ENCODE measurements at regions not wholly inside any gene's neighbourhood (a gene's known extent, or its start where the extent isn't known, plus 50 kb on each side); places are given as distances from the start of the nearest gene placed in this dataset.

- H2AFZ ChIP-seq = no peak overlapping the region
- Mint-ChIP-seq H3K4me3 (no peak overlapping the region), H3K36me3 (ENCODE audit: low read depth) (no peaks in the 10 kb centered on the region), H3K9me3 (no peaks in the 10 kb centered on the region; the same call in 2 of the 3 replicates), H3K27me3 (ENCODE audit: insufficient read depth, low read depth, poor library complexity) (no peaks in the 10 kb centered on the region), H3K27ac (no peak overlapping the region), H3K4me1 (peaks cover 6% of the 10 kb centered on the region)
- H3K9me2 ChIP-seq (ENCODE audit: insufficient read depth) = no peaks in the 10 kb centered on the region
- H3K4me2 ChIP-seq = no peak overlapping the region
- no peaks in the 10 kb centered on the region for H4K20me1 ChIP-seq (replicated peaks; ENCODE audit: insufficient read depth)
- H3K79me2 ChIP-seq (replicated peaks; ENCODE audit: insufficient read depth) = no peaks in the 10 kb centered on the region
- no peaks in the 10 kb centered on the region for H3K4me1 ChIP-seq (ENCODE audit: insufficient read depth)
- no peak overlapping the region for H3K27ac ChIP-seq (ENCODE audit: low read depth)
- DNase-seq (ENCODE audit: low spot score) = no peak
- no peaks in the 10 kb centered on the region for H3K36me3 ChIP-seq (ENCODE audit: insufficient read depth)
- TF ChIP-seq CTCF (conservative IDR thresholded peaks at IDR 0.05; ENCODE audit: low read depth in 2 of 2) = no peak
- TF ChIP-seq NANOG (IDR thresholded peaks at IDR 0.05; ENCODE audit: borderline replicate concordance) = no peak
- TF ChIP-seq ZNF331 (CRISPR knock-in tag; IDR thresholded peaks at IDR 0.05; ENCODE audit: low read depth) = no peak
- TF ChIP-seq ZNF114 (CRISPR knock-in tag; IDR thresholded peaks at IDR 0.05) = no peak
- TF ChIP-seq POLR2AphosphoS5 (IDR thresholded peaks at IDR 0.05; ENCODE audit: low read depth) = no peak
- TF ChIP-seq JUNB (IDR thresholded peaks at IDR 0.05; ENCODE audit: unreplicated experiment) = no peak
- TF ChIP-seq, protein P1, sequence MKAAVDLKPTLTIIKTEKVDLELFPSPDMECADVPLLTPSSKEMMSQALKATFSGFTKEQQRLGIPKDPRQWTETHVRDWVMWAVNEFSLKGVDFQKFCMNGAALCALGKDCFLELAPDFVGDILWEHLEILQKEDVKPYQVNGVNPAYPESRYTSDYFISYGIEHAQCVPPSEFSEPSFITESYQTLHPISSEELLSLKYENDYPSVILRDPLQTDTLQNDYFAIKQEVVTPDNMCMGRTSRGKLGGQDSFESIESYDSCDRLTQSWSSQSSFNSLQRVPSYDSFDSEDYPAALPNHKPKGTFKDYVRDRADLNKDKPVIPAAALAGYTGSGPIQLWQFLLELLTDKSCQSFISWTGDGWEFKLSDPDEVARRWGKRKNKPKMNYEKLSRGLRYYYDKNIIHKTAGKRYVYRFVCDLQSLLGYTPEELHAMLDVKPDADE (IDR thresholded peaks at IDR 0.05) = no peak
- TF ChIP-seq, protein P2, sequence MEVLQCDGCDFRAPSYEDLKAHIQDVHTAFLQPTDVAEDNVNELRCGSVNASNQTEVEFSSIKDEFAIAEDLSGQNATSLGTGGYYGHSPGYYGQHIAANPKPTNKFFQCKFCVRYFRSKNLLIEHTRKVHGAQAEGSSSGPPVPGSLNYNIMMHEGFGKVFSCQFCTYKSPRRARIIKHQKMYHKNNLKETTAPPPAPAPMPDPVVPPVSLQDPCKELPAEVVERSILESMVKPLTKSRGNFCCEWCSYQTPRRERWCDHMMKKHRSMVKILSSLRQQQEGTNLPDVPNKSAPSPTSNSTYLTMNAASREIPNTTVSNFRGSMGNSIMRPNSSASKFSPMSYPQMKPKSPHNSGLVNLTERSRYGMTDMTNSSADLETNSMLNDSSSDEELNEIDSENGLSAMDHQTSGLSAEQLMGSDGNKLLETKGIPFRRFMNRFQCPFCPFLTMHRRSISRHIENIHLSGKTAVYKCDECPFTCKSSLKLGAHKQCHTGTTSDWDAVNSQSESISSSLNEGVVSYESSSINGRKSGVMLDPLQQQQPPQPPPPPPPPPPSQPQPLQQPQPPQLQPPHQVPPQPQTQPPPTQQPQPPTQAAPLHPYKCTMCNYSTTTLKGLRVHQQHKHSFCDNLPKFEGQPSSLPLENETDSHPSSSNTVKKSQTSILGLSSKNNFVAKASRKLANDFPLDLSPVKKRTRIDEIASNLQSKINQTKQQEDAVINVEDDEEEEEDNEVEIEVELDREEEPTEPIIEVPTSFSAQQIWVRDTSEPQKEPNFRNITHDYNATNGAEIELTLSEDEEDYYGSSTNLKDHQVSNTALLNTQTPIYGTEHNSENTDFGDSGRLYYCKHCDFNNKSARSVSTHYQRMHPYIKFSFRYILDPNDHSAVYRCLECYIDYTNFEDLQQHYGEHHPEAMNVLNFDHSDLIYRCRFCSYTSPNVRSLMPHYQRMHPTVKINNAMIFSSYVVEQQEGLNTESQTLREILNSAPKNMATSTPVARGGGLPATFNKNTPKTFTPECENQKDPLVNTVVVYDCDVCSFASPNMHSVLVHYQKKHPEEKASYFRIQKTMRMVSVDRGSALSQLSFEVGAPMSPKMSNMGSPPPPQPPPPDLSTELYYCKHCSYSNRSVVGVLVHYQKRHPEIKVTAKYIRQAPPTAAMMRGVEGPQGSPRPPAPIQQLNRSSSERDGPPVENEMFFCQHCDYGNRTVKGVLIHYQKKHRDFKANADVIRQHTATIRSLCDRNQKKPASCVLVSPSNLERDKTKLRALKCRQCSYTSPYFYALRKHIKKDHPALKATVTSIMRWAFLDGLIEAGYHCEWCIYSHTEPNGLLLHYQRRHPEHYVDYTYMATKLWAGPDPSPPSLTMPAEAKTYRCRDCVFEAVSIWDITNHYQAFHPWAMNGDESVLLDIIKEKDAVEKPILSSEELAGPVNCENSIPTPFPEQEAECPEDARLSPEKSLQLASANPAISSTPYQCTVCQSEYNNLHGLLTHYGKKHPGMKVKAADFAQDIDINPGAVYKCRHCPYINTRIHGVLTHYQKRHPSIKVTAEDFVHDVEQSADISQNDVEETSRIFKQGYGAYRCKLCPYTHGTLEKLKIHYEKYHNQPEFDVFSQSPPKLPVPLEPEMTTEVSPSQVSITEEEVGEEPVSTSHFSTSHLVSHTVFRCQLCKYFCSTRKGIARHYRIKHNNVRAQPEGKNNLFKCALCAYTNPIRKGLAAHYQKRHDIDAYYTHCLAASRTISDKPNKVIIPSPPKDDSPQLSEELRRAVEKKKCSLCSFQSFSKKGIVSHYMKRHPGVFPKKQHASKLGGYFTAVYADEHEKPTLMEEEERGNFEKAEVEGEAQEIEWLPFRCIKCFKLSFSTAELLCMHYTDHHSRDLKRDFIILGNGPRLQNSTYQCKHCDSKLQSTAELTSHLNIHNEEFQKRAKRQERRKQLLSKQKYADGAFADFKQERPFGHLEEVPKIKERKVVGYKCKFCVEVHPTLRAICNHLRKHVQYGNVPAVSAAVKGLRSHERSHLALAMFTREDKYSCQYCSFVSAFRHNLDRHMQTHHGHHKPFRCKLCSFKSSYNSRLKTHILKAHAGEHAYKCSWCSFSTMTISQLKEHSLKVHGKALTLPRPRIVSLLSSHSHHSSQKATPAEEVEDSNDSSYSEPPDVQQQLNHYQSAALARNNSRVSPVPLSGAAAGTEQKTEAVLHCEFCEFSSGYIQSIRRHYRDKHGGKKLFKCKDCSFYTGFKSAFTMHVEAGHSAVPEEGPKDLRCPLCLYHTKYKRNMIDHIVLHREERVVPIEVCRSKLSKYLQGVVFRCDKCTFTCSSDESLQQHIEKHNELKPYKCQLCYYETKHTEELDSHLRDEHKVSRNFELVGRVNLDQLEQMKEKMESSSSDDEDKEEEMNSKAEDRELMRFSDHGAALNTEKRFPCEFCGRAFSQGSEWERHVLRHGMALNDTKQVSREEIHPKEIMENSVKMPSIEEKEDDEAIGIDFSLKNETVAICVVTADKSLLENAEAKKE (CRISPR knock-in tag; IDR thresholded peaks at IDR 0.05) = no peak
- no peak for TF ChIP-seq STAT1 (IDR thresholded peaks at IDR 0.05; ENCODE audit: unreplicated experiment)
- TF ChIP-seq EZH2phosphoT487 (IDR thresholded peaks at IDR 0.05; ENCODE audit: unreplicated experiment) = no peak
- no peak for TF ChIP-seq REST (IDR thresholded peaks at IDR 0.05; ENCODE audit: unreplicated experiment)
- TF ChIP-seq EZH2 (IDR thresholded peaks at IDR 0.05; ENCODE audit: low read depth, unreplicated experiment) = no peak
- no peak for TF ChIP-seq CREB1 (CRISPR knock-in tag; IDR thresholded peaks at IDR 0.05; ENCODE audit: low read depth)
- no peaks in the 10 kb centered on the region for H3K27me3 ChIP-seq (ENCODE audit: insufficient read depth)
- no peak overlapping the region for H3K4me3 ChIP-seq
- no peak for ATAC-seq
- H3F3A ChIP-seq (replicated peaks; ENCODE audit: low read depth) = no peaks in the 10 kb centered on the region
Observed at GRCh38 chr4:115763051-115763450, 649.6 kb upstream of the NDST4 start.

Measured in GM23338 (cell line).